Naive thymus-derived CD4-positive, alpha-beta T cell (primary cell): ENCODE measurements at regions not wholly inside any gene's neighbourhood (a gene's known extent, or its start where the extent isn't known, plus 50 kb on each side); places are given as distances from the start of the nearest gene placed in this dataset.

Experiments used
- ATAC-seq: fragments of 150-1000 bp; cut with Tn5 transposase; 2 replicates; pipeline ENCODE4 v1.10.0; 2021; ENCODE audit warnings: mild to moderate bottlenecking, moderate library complexity
- CTCF ChIA-PET: fragments of 350-600 bp; sonication (Branson Sonifier 250); formaldehyde crosslinking; loops from one replicate; lab custom pipeline; 2021; ENCODE audit warnings: antibody characterized with exemption; lab: Charles Lee
- POLR2A ChIA-PET: fragments of 350-600 bp; sonication (Branson Sonifier 250); formaldehyde crosslinking; loops from one replicate; lab custom pipeline; 2021; ENCODE audit warnings: antibody characterized with exemption, inconsistent platforms; lab: Charles Lee
- DNase-seq, 9 donors: peaks; one replicate each; pipeline versions ENCODE4 v3.0.0 to v3.0.0-alpha.2; 2020 to 2022; ENCODE audit warnings: mixed read lengths in 1 of 9
- H3K27ac ChIP-seq: one replicate; pipeline ENCODE4 v1.7.0; 2013; ENCODE audit warnings: mild to moderate bottlenecking, low read depth, low read length, moderate library complexity
- H3K27me3 ChIP-seq, 2 donors: one replicate each; pipeline ENCODE4 v1.7.0; 2013; ENCODE audit warnings: low read length in 2 of 2, mild to moderate bottlenecking in 2 of 2, moderate library complexity in 2 of 2; ENCODE audit not compliant: control insufficient read depth in 2 of 2, insufficient read depth in 2 of 2
- H3K36me3 ChIP-seq, 3 experiments: 1 replicate in 2 of 3; 2 replicates in 1 of 3; pipeline ENCODE4 v1.7.0; 2013; ENCODE audit warnings: low read length in 3 of 3, mild to moderate bottlenecking in 3 of 3, moderate library complexity in 1 of 3; ENCODE audit not compliant: insufficient read depth in 3 of 3, control insufficient read depth in 2 of 3
- H3K4me1 ChIP-seq, 2 donors: one replicate each; pipeline ENCODE4 v1.7.0; 2013; ENCODE audit warnings: low read length in 2 of 2, mild to moderate bottlenecking in 2 of 2, moderate library complexity in 1 of 2; ENCODE audit not compliant: control insufficient read depth in 2 of 2, insufficient read depth in 2 of 2
- H3K4me3 ChIP-seq: 2 replicates; pipeline ENCODE4 v1.7.0; 2013; ENCODE audit warnings: mild to moderate bottlenecking, low read length
- H3K9me3 ChIP-seq, 3 experiments: 1 replicate in 2 of 3; 2 replicates in 1 of 3; pipeline ENCODE4 v1.7.0; 2013; ENCODE audit warnings: low read length in 3 of 3; ENCODE audit not compliant: control insufficient read depth in 2 of 3
- H3K27ac Mint-ChIP-seq, 9 donors: one replicate each; pipeline ENCODE4 v1.8.0; 2020 to 2022; ENCODE audit warnings: mixed read lengths in 9 of 9, mild to moderate bottlenecking in 8 of 9, moderate library complexity in 5 of 9, inconsistent platforms in 2 of 9
- H3K27me3 Mint-ChIP-seq, 5 donors: one replicate each; pipeline ENCODE4 v1.8.0; 2021 to 2022; ENCODE audit warnings: mixed read lengths in 5 of 5, mild to moderate bottlenecking in 1 of 5
- H3K36me3 Mint-ChIP-seq, 5 donors: one replicate each; pipeline ENCODE4 v1.8.0; 2020 to 2022; ENCODE audit warnings: mixed read lengths in 5 of 5, mild to moderate bottlenecking in 3 of 5, inconsistent platforms in 1 of 5
- H3K4me1 Mint-ChIP-seq, 7 donors: one replicate each; pipeline ENCODE4 v1.8.0; 2020 to 2022; ENCODE audit warnings: mixed read lengths in 7 of 7, mild to moderate bottlenecking in 3 of 7, inconsistent platforms in 1 of 7
- H3K4me3 Mint-ChIP-seq, 10 donors: one replicate each; pipeline ENCODE4 v1.8.0; 2020 to 2022; ENCODE audit warnings: mild to moderate bottlenecking in 10 of 10, mixed read lengths in 10 of 10, moderate library complexity in 6 of 10, inconsistent platforms in 2 of 10
- H3K9me3 Mint-ChIP-seq, 11 donors: one replicate each; pipeline ENCODE4 v1.8.0; 2020 to 2022; ENCODE audit warnings: mixed read lengths in 11 of 11, mild to moderate bottlenecking in 4 of 11, inconsistent platforms in 1 of 11, moderate library complexity in 1 of 11
- intact Hi-C, 2 donors: fragments of 100-400 bp; cut with micrococcal nuclease; formaldehyde crosslinking; loops; one replicate each; pipeline ENCODE4 v1.15.1; 2023

GRCh38 chr22:47331750-47332149 lies 569.3 kb downstream of the TBC1D22A start:
- Mint-ChIP-seq H3K27ac (no peak overlapping the region), H3K27me3 (peaks cover 0 to 22% (median 10%) of the 10 kb centered on the region in 5 donors), H3K4me3 (no peak overlapping the region), H3K4me1 (peaks cover 0 to 5% (median 0%) of the 10 kb centered on the region in 7 donors), H3K36me3 (peaks cover 0 to 4% (median 0%) of the 10 kb centered on the region in 5 donors), H3K9me3 (peaks cover 0 to 17% (median 6%) of the 10 kb centered on the region in 11 donors)
- no peak overlapping the region for H3K27ac ChIP-seq
- H3K9me3 ChIP-seq: no peaks in the 10 kb centered on the region
- no peak overlapping the region for H3K4me3 ChIP-seq
- intact Hi-C loops: no loop called here
- H3K27me3 ChIP-seq: no peaks in the 10 kb centered on the region
- no peaks in the 10 kb centered on the region for H3K36me3 ChIP-seq
- H3K4me1 ChIP-seq: no peaks in the 10 kb centered on the region
- ChIA-PET CTCF (no interaction called here), POLR2A (no interaction called here)
- no peak for ATAC-seq
- no peak for DNase-seq

GRCh38 chr22:47329727-47330650 lies 567.5 kb downstream of the TBC1D22A start:
- Mint-ChIP-seq H3K4me3 (peak overlapping the region in 1 of 10 donors; percentile 17), H3K36me3 (no peaks in the 10 kb centered on the region), H3K9me3 (peaks cover 0 to 9% (median 0%) of the 10 kb centered on the region in 11 donors), H3K4me1 (no peaks in the 10 kb centered on the region), H3K27me3 (peaks cover 0 to 29% (median 11%) of the 10 kb centered on the region in 5 donors), H3K27ac (no peak overlapping the region)
- Histone ChIP-seq H3K4me1 (no peaks in the 10 kb centered on the region), H3K27ac (no peak overlapping the region), H3K4me3 (no peak overlapping the region), H3K27me3 (no peaks in the 10 kb centered on the region), H3K9me3 (no peaks in the 10 kb centered on the region), H3K36me3 (no peaks in the 10 kb centered on the region)
- CTCF ChIA-PET: interaction anchor here (0.6 kb wide), 1 partner anchor 1661 kb away, joined by 3 read pairs; no protein-coding TSS in a partner anchor
- intact Hi-C loops: no loop called here
- ATAC-seq: no peak
- POLR2A ChIA-PET: no interaction called here
- no peak for DNase-seq

- no peak overlapping the region for H3K4me3 Mint-ChIP-seq
- no peaks in the 10 kb centered on the region for H3K4me1 ChIP-seq
- H3K4me1 Mint-ChIP-seq: no peaks in the 10 kb centered on the region
- peaks cover 0 to 29% (median 14%) of the 10 kb centered on the region in 5 donors for H3K27me3 Mint-ChIP-seq
- H3K27ac ChIP-seq: no peak overlapping the region
- intact Hi-C loops: no loop called here
- H3K9me3 Mint-ChIP-seq: peaks cover 0 to 8% (median 0%) of the 10 kb centered on the region in 11 donors
- ChIA-PET POLR2A (no interaction called here), CTCF (no interaction called here)
- H3K36me3 ChIP-seq: no peaks in the 10 kb centered on the region
- H3K9me3 ChIP-seq: no peaks in the 10 kb centered on the region
- no peak for DNase-seq
- H3K36me3 Mint-ChIP-seq: no peaks in the 10 kb centered on the region
- H3K27me3 ChIP-seq: no peaks in the 10 kb centered on the region
- no peak overlapping the region for H3K27ac Mint-ChIP-seq
- no peak overlapping the region for H3K4me3 ChIP-seq
- no peak for ATAC-seq
Observed at GRCh38 chr22:47328550-47329243, 566.2 kb downstream of the TBC1D22A start.

- Mint-ChIP-seq H3K4me1 (no peaks in the 10 kb centered on the region), H3K27ac (no peak overlapping the region), H3K27me3 (peaks cover 0 to 34% (median 14%) of the 10 kb centered on the region in 5 donors), H3K9me3 (peaks cover 0 to 3% (median 0%) of the 10 kb centered on the region in 11 donors), H3K36me3 (no peaks in the 10 kb centered on the region), H3K4me3 (no peak overlapping the region)
- CTCF ChIA-PET: no interaction called here
- Histone ChIP-seq H3K4me1 (no peaks in the 10 kb centered on the region), H3K27me3 (no peaks in the 10 kb centered on the region), H3K4me3 (no peak overlapping the region), H3K9me3 (no peaks in the 10 kb centered on the region), H3K27ac (no peak overlapping the region), H3K36me3 (no peaks in the 10 kb centered on the region)
- POLR2A ChIA-PET: no interaction called here
- ATAC-seq (no peak), DNase-seq (no peak)
- intact Hi-C loops: no loop called here
Observed at GRCh38 chr22:47327241-47327640, 564.8 kb downstream of the TBC1D22A start.

- H3K4me1 Mint-ChIP-seq: no peaks in the 10 kb centered on the region
- intact Hi-C loops: no loop called here
- Histone ChIP-seq H3K27ac (no peak overlapping the region), H3K9me3 (peaks cover 0 to 7% (median 0%) of the 10 kb centered on the region in 3 experiments), H3K36me3 (no peaks in the 10 kb centered on the region), H3K27me3 (no peaks in the 10 kb centered on the region), H3K4me3 (no peak overlapping the region), H3K4me1 (no peaks in the 10 kb centered on the region)
- POLR2A ChIA-PET: no interaction called here
- H3K36me3 Mint-ChIP-seq: no peaks in the 10 kb centered on the region
- DNase-seq: no peak
- H3K9me3 Mint-ChIP-seq: peaks cover 0 to 3% (median 0%) of the 10 kb centered on the region in 11 donors
- no peak for ATAC-seq
- no peak overlapping the region for H3K27ac Mint-ChIP-seq
- no peak overlapping the region for H3K4me3 Mint-ChIP-seq
- peaks cover 0 to 29% (median 11%) of the 10 kb centered on the region in 5 donors for H3K27me3 Mint-ChIP-seq
- CTCF ChIA-PET: no interaction called here
Observed at GRCh38 chr22:47325249-47325648, 562.8 kb downstream of the TBC1D22A start.

GRCh38 chr22:47324435-47324990 lies 562.1 kb downstream of the TBC1D22A start:
- CTCF ChIA-PET: no interaction called here
- H3K27ac ChIP-seq: no peak overlapping the region
- ATAC-seq (no peak), DNase-seq (no peak)
- H3K4me1 Mint-ChIP-seq: no peaks in the 10 kb centered on the region
- H3K27ac Mint-ChIP-seq: no peak overlapping the region
- intact Hi-C loops: no loop called here
- H3K36me3 ChIP-seq: no peaks in the 10 kb centered on the region
- H3K9me3 ChIP-seq: peaks cover 0 to 7% (median 0%) of the 10 kb centered on the region in 3 experiments
- peaks cover 0 to 3% (median 0%) of the 10 kb centered on the region in 11 donors for H3K9me3 Mint-ChIP-seq
- H3K27me3 Mint-ChIP-seq: peaks cover 0 to 23% (median 11%) of the 10 kb centered on the region in 5 donors
- no peaks in the 10 kb centered on the region for H3K36me3 Mint-ChIP-seq
- no peaks in the 10 kb centered on the region for H3K27me3 ChIP-seq
- H3K4me3 Mint-ChIP-seq: no peak overlapping the region
- H3K4me1 ChIP-seq: no peaks in the 10 kb centered on the region
- H3K4me3 ChIP-seq: no peak overlapping the region
- POLR2A ChIA-PET: no interaction called here
